SKM-1 treated with dmso at 0.1 percent for 144 hours (cell line): ENCODE measurements at regions not wholly inside any gene's neighbourhood (a gene's known extent, or its start where the extent isn't known, plus 50 kb on each side); places are given as distances from the start of the nearest gene placed in this dataset.
"Not testable (repeated sequence)": the region's sequence is repeated elsewhere in the genome, so short reads cannot be mapped to it uniquely, and the experiment has no call there.

Experiments
- DNase-seq: peaks from one replicate; lab custom pipeline; 2025; ENCODE audit not compliant: unreplicated experiment; lab: John Stamatoyannopoulos, UW

GRCh38 chr3:40878464-40878905 is 320.8 kb upstream of the CTNNB1 start:
- no peak for DNase-seq

GRCh38 chr3:40885430-40885829 is 313.9 kb upstream of the CTNNB1 start:
- no peak for DNase-seq

GRCh38 chr3:40886660-40887425 is 312.5 kb upstream of the CTNNB1 start:
- no peak for DNase-seq

GRCh38 chr3:40891186-40891585 is 308.1 kb upstream of the CTNNB1 start:
- no peak for DNase-seq

GRCh38 chr3:40895109-40895508 is 304.2 kb upstream of the CTNNB1 start:
- no peak for DNase-seq

GRCh38 chr3:40899286-40899712 is 300.0 kb upstream of the CTNNB1 start:
- DNase-seq, result no peak

- no peak for DNase-seq
These were observed 298.0 kb upstream of the CTNNB1 start for GRCh38 chr3:40901298-40901697.

GRCh38 chr3:40901796-40902195 is 297.5 kb upstream of the CTNNB1 start:
- DNase-seq, result no peak

GRCh38 chr3:40907907-40908465 is 291.3 kb upstream of the CTNNB1 start:
- DNase-seq, result not testable (repeated sequence)

GRCh38 chr3:40908612-40909011 is 290.7 kb upstream of the CTNNB1 start:
- no peak for DNase-seq

- no peak for DNase-seq
These were observed 288.0 kb upstream of the CTNNB1 start for GRCh38 chr3:40911264-40911663.

- DNase-seq, result no peak
These were observed 287.4 kb upstream of the CTNNB1 start for GRCh38 chr3:40911928-40912327.

- no peak for DNase-seq
These were observed 286.8 kb upstream of the CTNNB1 start for GRCh38 chr3:40912461-40912860.

GRCh38 chr3:40913192-40913591 is 286.1 kb upstream of the CTNNB1 start:
- DNase-seq, result no peak

GRCh38 chr3:40913641-40914040 is 285.7 kb upstream of the CTNNB1 start:
- DNase-seq, result no peak

- DNase-seq, result no peak
These were observed 284.8 kb upstream of the CTNNB1 start for GRCh38 chr3:40914475-40914874.

GRCh38 chr3:40915346-40915865 is 283.9 kb upstream of the CTNNB1 start:
- DNase-seq, result no peak

GRCh38 chr3:40920041-40920440 is 279.3 kb upstream of the CTNNB1 start:
- no peak for DNase-seq

- DNase-seq, result no peak
These were observed 278.1 kb upstream of the CTNNB1 start for GRCh38 chr3:40921251-40921650.

GRCh38 chr3:40923143-40923542 is 276.2 kb upstream of the CTNNB1 start:
- no peak for DNase-seq

- DNase-seq, result no peak
These were observed 275.7 kb upstream of the CTNNB1 start for GRCh38 chr3:40923651-40924050.

GRCh38 chr3:40924559-40925141 is 274.7 kb upstream of the CTNNB1 start:
- no peak for DNase-seq
